ENCODE measurements at regions not wholly inside any gene's neighbourhood (a gene's known extent, or its start where the extent isn't known, plus 50 kb on each side); places are given as distances from the start of the nearest gene placed in this dataset.

DNA sequence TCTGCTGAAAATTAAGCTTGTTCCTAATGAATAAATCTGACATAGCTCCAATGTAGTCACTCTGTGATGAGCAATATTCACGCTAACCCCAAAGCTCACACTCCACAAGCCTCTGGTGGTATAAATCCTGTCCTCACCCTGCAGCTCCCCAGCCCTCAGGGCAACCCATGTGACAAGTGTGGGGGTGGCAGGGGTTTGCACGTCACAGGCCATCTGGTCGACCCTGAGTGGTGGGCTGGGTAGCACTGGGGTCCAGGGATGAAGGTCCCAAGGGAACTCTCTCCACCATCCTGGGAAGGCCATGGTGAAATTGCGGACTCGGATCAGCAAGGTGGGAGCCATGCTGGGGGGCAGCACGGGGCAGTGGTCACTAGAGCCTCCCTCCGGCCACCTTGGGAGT, 100.0 kb upstream of the SOX1 start:
- H3K4me3 ChIP-seq (ENCODE audit: low read depth, low read length) = no peak overlapping the region

DNA sequence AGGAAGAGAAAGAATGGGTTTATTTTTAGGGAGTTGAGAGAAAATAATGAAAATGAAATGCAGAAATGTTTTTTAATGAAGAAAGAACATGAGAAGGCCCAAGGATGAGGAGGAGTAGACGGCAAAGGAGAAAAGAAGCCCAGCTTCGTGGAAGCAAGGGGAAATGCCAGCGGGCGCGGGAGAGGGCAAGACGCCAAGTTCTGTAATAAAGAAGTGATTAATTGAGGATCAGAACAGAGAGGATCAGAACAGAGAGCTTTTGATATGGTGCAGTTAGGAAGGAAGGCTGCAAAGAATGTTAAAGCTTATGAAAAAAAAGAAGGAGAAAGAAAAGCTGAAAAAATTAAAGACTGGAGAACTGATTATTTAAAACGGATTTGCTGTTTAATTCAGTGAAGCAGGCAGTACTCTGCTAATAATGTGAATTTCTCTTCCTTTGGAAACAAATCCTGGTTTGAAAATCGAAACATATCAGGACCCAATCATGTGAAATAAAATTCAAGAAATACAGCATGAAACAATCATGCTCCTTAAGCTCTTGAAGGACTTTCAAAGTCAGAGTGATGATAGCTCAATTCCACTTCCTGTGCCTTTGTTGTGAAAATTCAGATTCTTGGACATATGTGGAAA, 99.3 kb upstream of the SOX1 start:
- H3K4me3 ChIP-seq (ENCODE audit: low read depth, low read length) = no peak overlapping the region

DNA sequence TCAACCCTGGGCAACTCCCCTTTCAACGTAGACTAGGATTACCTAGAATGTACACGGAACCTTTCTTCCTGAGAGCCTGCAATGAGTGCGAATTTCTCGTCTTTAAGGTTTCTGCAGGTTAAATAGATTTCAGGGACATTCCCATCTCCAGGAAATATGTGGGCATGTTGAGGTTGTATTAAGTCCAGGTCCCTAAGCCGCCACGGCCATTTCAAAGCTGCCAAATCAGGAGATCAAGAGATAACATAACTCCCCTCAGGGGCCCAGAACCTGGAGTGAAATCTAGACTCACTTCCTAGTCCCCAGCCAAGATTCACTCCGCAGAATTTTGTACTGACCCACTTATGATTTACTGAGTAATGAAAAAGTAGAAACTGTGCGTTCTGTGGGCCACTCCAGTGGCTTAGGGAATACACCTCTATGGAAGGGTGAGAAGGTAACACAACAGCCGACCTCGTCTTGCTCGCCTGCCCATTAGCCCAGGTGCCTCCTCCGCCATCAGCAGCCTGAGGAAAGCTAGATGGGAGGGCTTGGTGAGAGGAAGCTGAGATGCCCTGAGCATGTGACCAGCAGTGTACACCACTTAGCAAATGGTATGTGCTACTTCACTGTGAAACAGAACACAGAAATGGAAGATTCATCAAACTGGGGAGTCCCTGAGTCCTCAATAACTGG, 98.5 kb upstream of the SOX1 start:
- no peak overlapping the region for H3K4me3 ChIP-seq (ENCODE audit: low read depth, low read length)

DNA sequence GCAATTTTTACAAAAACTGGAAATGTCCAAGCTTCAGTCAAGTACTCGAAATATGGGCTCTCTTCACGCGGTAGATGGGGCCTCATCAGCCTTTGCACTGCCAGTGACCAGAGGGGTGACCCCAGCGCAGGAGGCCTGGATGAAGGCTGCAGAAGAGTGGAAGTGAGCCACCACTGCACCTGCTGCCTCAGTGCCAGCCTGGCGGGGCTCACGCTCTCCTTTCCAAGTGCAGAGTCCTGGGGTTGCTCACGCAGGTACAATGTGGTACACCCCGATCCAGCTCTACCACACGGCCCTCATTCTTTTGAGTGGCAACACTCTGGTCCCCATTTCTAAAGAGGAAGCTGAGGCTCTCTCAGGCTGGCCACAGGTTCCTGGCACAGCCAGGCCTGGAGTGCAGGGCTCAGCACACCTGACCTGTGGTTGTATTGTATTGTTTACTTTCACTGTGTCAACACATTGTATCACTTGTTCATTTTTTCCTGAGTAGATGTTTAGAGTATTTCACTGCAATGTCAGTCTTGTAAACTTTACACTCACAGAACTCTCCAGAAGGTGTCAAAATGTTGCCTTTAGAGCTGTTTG, 97.3 kb upstream of the SOX1 start:
- H3K4me3 ChIP-seq (ENCODE audit: low read depth, low read length) = no peak overlapping the region

DNA sequence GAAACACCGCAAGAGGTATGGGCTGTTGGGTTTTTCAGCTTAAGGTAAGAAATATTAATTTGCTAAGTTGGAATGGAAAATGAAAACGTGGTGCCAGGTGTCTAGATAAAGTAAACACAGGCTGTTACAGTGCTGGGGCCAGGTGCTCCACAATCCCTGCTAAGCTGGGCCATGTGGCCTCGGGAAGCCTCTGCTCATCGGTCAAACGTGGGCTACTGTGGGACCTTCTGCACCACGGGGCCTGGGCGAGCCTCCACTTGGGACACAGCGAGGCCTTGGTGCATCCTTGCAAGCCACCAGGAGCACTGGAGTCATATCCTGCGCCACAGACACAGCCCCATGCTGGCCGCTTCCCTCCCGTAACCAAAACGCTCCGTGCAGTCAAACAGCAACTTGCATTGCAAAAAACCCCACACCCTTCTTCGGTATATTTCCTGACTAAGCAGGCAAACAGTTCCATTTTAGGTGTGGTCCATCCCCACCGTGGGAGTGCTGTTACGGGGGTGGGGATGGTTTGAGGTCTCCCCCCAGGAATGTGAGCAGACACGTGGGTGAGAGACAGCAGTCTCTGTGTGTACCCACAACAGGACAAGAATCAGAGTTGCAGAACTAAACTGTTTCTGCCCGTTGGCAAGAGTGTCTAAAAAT, 96.3 kb upstream of the SOX1 start:
- H3K4me3 ChIP-seq (ENCODE audit: low read depth, low read length) = no peak overlapping the region

DNA sequence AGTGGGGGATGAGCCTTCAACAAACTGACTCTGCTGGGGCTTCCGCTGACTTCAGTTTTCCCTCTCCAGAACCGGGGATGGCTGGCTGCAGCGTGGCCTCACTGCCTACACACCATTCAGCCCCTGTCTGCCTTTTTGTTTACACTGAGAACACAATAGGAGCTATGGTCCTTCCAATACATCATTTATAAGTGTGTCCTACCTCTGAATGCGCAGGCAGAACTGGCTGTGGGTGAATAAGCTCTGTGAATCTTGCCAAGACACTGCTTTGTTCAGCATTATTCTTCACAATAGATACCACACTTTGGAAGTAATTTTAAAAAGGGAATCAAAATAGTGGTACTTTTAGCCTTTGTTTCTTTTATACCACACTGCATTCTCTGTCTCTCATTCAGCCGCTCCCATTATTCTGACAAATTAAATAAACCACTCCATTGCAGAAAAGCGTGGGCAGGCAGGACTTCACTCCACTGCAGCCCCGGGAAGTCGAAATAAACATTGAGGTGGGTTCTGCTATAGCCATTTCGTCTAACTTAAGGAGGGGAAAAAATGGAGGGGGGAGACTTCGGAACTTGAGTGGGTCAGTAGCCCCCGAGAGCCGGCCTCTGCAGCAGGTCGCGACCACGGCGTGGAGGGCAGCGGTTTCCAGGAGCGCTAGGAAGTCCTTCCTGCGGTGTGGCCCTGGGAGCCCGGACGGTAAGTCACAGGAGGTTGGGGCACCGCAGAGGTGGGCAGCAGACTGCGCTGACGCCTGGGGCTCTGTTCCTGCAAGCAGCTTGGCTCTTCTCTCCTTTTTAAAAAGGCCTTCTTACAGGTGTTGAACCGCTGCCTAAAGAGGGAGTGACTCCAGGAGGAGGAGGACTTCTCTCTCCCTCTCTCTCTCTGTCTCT, 94.8 kb upstream of the SOX1 start:
- no peak overlapping the region for H3K4me3 ChIP-seq (ENCODE audit: low read depth, low read length)

DNA sequence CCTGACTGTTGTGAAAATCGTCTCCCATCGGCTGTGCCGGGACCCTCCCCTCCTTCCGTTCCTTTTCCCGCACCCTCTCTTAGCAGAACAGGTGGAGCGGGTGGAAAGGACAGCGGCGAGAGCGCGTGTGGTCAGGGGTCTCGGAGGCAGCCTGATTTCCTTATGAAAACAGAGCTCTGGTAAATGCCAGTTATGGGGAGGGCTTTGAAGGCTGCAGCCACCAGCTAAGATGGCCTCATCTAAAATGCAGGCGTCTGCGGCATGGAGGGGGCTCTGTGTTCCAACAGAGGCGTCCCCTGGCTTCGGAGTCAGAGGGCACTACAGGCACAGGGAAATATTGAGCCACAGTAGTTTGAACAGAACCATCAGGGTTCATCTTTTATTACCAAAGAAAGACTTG, 93.8 kb upstream of the SOX1 start:
- H3K4me3 ChIP-seq (ENCODE audit: low read depth, low read length) = no peak overlapping the region

DNA sequence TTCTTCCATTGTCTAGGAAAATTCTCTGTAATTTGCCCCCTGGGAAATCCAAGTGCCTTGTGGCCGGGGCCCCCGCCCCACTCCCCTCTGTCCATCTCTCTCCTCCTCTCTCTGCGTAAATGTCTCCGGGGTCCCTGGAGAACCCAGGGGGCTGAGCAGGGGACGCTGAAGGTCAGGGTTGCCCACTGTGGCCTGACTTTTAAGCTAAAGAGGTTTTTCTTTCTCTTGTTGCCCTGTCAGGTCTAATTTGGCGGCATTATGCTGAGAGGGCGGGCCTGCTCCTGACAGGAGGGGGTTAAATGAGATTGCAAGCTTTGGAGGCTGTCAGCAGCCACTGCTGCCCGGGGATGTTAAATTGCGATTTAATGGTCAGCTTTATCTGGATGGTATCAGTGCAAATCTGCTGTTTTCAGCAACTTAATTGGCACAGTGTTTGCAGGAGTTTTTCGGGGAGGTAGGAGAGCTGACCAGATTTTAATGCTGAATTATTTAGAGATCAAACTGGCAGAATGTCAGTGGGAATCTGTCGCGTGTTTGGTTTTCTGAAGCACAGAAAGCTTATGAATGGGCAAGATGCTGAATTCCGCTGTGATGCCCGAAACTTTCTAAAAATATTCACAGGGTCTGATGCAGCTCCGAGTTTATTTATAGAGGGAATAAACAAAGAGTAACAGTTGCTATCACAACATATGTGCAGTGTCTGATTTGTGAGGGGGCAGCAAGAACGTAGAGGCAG, 93.2 kb upstream of the SOX1 start:
- H3K4me3 ChIP-seq (ENCODE audit: low read depth, low read length) = no peak overlapping the region

DNA sequence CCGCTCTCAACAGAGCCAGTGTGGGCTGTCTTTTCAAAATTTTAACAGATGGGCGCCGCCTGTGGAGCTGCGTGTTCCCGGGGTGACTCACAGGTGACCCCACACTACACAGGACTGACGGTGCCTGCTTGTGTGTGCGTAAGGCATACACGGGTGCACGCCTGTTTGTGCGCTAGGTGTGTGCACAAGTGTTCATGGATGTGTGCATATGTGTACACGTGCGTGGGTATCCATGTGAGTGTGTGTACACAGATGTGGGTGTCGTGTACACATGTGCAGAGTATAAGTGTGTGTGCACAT, 92.7 kb upstream of the SOX1 start:
- H3K4me3 ChIP-seq (ENCODE audit: low read depth, low read length) = no peak overlapping the region

DNA sequence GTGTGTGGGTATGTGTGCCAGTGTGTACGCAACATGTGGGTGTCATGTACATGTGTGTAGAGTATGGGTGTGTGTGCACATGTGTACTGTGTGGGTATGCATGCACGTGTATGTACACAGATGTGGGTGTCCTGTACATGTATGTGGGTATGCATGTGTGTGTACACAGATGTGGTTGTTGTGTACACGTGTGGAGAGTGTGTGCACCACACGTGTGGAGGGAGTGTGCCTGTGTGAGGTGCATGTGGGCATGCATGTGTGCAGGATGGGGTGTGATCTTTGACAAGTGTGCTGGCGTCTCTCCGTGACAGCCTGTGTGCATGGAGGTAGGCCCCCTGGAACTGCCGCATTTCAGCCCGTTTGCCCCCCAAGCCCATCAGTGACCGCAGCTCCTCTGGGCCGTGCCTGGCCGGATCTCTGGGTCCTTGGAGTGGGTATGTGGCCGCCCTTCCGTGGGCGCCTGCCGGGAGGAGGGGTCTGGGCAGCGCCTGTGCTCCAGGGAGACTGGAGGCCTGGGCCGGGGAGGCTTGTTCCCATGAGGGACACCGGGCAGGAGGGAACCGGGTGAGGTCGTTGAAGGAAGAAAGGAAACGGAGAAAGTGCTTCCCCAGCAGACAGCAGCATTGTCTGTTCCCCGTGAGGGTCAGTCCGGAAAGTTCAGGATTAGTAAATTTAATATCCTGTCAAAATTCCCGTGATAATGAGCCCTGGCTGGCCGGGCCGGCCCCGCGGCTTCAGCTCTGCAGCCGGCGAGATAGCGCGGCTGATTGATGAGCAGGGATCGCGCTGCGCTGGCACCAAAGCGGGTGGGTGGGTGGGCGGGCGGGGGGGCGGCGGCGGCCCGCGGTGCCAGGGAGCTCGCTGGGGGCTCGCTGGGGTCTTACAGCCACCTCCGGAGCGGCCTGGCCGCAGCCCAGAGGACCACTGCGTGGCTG, 91.1 kb upstream of the SOX1 start:
- H3K4me3 ChIP-seq (ENCODE audit: low read depth, low read length) = no peak overlapping the region

DNA sequence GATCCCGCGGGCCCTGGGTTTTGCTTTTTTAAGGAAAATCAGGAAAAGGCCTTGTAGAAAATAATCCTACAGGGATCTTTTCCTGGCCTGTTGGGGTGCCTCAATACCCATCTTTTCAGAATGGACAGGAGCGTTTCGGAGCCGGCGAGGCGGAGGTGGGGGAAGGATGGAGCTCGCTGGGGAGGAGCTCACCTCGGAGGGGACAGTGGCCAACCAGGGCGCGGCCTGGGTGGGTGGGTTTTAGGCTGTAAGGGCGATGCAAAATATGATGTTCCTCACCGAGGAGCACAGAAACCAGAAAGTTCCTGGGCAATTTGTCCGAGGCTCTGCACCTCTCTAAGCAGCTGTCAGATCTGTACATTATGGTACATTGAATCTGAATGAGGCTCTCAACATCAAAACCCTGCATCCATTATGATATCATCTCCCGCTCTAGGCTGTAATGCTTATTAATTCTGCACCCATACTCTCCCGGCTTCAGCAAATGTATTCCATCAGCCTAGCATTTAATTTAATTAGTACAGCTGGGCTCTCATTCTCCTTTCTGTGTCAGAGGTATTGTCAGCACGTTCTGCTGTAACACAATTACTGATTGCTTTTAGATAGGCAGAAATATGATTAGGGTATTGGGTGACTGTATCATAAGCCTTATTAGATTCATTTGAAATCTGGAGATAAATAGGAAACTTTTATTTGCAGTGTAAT, 90.3 kb upstream of the SOX1 start:
- H3K4me3 ChIP-seq (ENCODE audit: low read depth, low read length) = no peak overlapping the region

DNA sequence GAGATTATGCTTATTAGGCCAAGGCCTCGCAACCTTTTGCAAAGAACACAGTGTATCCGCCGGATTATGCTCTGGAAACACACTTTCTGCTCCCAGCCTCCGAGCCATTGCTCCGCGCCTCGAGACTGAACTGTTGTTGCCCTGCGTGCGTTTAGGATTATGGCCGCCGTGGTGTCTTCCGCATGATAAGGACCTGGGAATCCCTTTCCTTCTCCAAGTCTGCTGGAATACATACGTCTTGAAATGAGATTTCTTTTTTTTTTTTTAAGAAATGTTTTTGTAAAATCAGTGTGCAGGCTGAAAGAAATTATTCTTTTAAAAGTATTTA, 89.8 kb upstream of the SOX1 start:
- H3K4me3 ChIP-seq (ENCODE audit: low read depth, low read length) = no peak overlapping the region

DNA sequence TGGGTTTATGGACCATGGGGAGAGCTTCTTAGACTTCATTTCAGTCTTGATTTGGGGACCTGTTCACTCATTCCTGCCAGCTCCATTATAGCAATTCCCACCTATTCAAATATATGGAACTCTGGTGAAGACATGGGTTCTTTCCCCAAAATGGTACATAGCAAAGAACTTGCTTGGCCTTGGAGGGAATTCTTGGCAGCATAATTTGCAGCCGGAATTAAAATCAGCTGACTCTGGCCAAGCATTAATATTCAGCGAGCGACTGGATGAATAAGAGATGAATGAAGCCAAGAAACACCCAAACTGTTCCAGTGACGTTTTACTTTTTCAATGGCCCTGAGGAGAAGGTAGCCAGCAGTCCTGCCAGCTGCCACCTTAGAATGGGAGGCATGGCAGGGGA, 88.4 kb upstream of the SOX1 start:
- H3K4me3 ChIP-seq (ENCODE audit: low read depth, low read length) = no peak overlapping the region

DNA sequence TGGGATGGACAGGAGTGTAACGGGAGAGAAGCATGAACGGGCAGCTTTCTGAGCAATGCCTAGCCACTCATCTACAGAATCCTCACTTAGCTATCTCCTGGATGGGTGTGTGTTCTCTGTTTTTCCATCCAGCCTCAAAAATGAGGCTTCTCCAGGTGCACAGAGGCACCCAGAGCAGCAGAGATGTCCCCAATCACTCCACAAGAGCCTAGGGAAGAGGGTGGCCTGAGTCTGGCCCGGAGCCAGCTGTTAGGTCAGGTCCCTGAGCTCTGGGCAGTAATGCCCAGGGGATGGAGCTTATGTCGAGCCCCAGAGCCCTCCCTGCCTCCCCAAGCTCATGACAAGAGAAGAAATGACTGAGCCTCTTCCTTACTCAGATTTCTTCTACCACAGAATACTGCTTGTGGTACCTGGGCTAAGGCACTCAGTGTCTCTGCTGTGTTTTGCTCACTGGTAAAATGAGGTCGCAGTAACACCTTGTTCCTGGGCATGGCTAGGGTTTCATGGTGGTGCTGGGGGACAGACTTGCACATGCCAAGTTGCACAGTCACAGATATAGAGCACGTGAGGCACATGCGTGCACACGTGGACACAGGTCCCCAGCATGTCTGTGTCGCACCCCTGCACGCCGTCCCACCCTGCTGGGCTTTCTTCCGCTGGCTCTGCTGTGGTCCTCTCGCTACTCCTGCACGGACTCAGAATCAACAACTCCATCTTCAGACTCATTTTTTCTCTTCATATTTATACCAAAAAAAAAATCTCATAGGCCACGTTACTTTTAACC, 86.6 kb upstream of the SOX1 start:
- no peak overlapping the region for H3K4me3 ChIP-seq (ENCODE audit: low read depth, low read length)

DNA sequence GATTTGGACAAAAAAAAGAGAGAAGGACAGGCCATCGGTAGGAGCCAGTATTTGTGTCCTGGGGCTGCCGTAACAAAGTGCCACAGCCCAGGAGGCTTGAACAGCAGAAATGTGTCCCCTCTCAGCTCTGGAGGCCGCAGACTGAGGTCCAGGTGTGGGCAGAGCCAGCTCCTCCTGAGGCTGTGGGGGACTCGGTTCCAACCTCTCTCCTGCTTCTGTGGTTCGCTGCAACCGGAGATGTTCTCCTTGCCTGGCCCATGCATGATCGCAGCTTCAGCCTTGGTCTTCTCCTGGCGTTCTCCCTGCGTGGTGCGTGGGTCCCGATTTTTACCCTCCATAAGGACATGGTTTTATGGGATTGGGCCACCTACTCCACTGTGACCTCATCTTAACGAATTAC, 85.9 kb upstream of the SOX1 start:
- no peak overlapping the region for H3K4me3 ChIP-seq (ENCODE audit: low read depth, low read length)

DNA sequence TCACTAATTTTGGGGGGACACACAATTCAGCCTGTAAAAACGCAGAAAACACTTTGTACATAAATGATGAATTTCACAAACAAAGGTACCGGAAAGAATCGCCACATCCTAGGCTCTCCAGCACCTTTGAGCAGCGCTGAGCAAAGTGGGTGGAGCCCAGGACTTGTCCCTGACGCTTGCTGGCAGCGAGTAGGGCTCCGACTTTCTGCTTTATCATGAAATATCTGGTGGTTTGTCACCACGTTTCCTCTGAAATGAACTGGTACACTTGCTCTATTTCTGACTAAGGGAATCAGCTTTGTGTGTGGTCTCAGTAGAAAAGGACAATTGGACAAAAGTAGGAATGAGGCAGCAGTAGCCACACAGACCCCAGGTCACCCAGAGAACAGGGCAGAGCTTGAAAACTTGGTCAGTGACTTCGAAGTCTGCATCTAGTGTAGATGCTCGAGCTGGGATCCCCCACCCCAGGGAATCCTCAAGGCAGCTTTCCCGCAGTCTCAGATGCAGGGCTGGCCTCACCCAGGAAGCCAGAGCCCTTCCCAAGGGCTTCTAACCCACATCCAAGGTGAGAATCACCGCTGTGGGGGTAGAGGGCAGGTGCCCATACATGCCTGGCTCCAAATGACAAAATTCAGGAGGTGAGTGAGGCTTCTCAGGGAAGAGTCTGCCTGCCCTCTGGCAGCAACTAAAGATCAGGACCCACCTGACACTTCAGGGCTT, 85.3 kb upstream of the SOX1 start:
- H3K4me3 ChIP-seq (ENCODE audit: low read depth, low read length) = no peak overlapping the region

DNA sequence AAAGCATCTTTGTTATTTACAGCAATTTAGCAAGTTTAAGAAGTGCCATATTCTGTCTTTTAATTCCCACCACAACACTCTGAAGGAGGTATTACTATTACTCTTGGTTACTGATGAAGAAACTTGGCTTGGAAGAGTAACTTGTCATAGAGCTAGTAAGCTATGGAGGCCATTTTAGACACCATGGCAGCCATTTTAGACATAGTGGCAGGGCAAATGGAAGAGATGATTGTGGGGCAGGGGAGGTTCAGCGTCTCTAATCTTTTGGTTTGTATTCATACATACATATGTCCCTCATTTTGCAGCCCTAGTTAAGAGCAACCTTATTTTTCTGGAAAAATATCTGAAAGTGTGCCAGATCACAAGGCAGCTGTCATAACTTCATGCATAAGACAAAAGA, 82.6 kb upstream of the SOX1 start:
- no peak overlapping the region for H3K4me3 ChIP-seq (ENCODE audit: low read depth, low read length)

DNA sequence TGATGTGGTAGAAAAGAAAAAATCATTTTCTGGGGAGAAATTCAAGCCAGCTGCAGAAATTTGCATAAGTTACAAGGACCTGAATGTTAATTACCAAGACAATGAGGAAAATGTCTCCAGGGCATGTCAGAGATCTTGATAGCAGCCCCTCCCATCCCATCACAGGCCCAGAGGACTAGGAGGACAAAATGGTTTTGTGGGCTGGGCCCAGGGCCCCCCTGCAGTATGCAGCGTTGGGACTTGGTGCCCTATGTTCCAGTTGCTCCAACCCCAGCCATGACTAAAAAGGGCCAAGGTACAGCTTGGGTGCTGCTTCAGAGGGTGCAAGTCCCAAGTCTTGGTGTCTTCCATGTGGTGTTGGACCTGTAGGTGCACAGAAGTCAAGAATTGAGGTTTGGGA, 76.6 kb upstream of the SOX1 start:
- H3K4me3 ChIP-seq (ENCODE audit: low read depth, low read length) = no peak overlapping the region

Data from iPS-11a (cell line).